Upper lobe of left lung (tissue), 6 donors: ENCODE measurements at regions not wholly inside any gene's neighbourhood (a gene's known extent, or its start where the extent isn't known, plus 50 kb on each side); places are given as distances from the start of the nearest gene placed in this dataset.

ENCODE experiments used
- ATAC-seq, 2 donors: fragments of 200-7000 bp; cut with Tn5 transposase; one replicate each; pipeline ENCODE4 v1.9.1; 2022; ENCODE audit warnings: mild to moderate bottlenecking in 2 of 2, moderate library complexity in 2 of 2; ENCODE audit not compliant: low FRiP score in 2 of 2
- DNase-seq, 2 donors: peaks; one replicate each; pipeline ENCODE4 v3.0.0-alpha.2; 2019 to 2020
- H3K27ac ChIP-seq, 4 donors: fragments of 200-600 bp; sonication (generic); one replicate each; pipeline ENCODE4 v1.5.1; 2016 to 2019
- H3K27me3 ChIP-seq, 4 donors: fragments of 200-600 bp; sonication (generic); one replicate each; pipeline ENCODE4 v1.5.1; 2017 to 2019
- H3K36me3 ChIP-seq, 4 donors: fragments of 200-600 bp; sonication (generic); one replicate each; pipeline ENCODE4 v1.5.1; 2016 to 2019
- H3K4me1 ChIP-seq, 4 donors: fragments of 200-600 bp; sonication (generic); one replicate each; pipeline ENCODE4 v1.5.1; 2018 to 2019
- H3K4me3 ChIP-seq, 4 donors: fragments of 200-600 bp; sonication (generic); one replicate each; pipeline ENCODE4 v1.5.1; 2017 to 2019; ENCODE audit warnings: mild to moderate bottlenecking in 2 of 4, moderate library complexity in 1 of 4
- H3K9me3 ChIP-seq, 4 donors: fragments of 200-600 bp; sonication (generic); one replicate each; pipeline ENCODE4 v1.5.1; 2018 to 2019
- EP300 ChIP-seq, 4 donors: sonication (generic); formaldehyde crosslinking; IDR thresholded peaks; one replicate each; pipeline ENCODE4 v1.5.1; 2017; ENCODE audit warnings: antibody characterized with exemption in 4 of 4, control low read depth in 2 of 4
- POLR2A ChIP-seq, 4 donors: fragments of 450-650 bp; IDR thresholded peaks; one replicate each; pipeline ENCODE4 v1.5.1; 2016 to 2017; ENCODE audit warnings: antibody characterized with exemption in 4 of 4, mild to moderate bottlenecking in 2 of 4
- POLR2AphosphoS5 ChIP-seq, 2 donors: sonication (generic); formaldehyde crosslinking; IDR thresholded peaks; one replicate each; pipeline ENCODE4 v1.5.1; 2017; ENCODE audit warnings: antibody characterized with exemption in 2 of 2
- WGBS, 2 donors: methylation state at CpG; one replicate each; pipeline ENCODE4 v1.1.5; 2017 to 2018; 5-methylcytosine and 5-hydroxymethylcytosine counted together
- TF ChIP-seq, protein P1 (sequence below), 6 experiments: fragments of 450-650 bp in 4 of 6; fragments of 200-600 bp in 2 of 6; sonication (generic) in 2 of 6; IDR thresholded peaks; one replicate each; pipeline ENCODE4 v1.5.1; 2016 to 2019; ENCODE audit warnings: antibody characterized with exemption in 6 of 6
- donor health status: DM: no; HTN: no; CAD: no; lungs with moderate emphysema.
- donor health status: DM: no; HTN: yes; CAD: no; lungs with severe emphysema.

DNA sequence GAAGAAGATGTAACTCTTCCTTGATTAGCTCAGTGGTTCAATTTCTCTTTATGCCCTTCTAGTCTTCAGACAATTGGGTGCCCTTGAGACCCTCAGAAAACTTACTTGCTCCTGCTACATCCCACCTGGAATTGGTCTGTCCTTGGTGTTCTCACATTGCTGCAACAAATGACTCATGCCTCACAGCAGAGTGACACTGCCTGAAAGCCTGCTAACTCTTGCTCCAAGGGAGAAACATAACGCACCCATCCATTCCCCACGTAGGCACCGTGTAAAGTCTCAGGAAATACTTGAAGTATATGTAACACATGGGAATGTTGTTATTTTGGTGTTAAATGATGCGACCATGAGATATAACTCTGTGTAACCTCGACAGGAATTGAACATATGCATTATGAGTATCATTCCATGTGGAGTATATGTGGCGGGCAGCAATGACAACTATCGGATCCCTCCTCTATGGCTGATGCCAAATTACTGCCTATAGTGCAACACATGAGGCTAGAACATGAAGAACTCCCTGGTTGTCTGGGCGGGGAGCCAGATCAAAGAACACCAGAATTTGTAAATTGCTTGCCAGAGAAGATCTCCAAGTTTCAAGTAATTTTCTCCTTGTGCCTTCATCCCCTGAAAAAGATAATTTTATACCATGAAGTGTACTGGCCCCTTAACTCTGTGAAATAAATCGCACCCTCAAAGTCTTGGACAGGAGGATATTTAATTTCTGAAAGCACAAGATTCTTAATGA lies 231.3 kb upstream of the STK26 start:
- Histone ChIP-seq H3K4me1 (peaks cover 0 to 8% (median 0%) of the 10 kb centered on the region in 4 donors), H3K27ac (peak overlapping the region in 1 of 4 donors; percentile 81), H3K4me3 (peak overlapping the region in 1 of 4 donors; percentile 41), H3K36me3 (no peaks in the 10 kb centered on the region), H3K27me3 (peaks cover 0 to 6% (median 0%) of the 10 kb centered on the region in 4 donors), H3K9me3 (no peaks in the 10 kb centered on the region)
- WGBS, 2 donors, result 52 to 92% methylated on average over 9 of the region's 9 CpGs
- TF ChIP-seq POLR2A (IDR thresholded peaks at IDR 0.05) (no peak), POLR2AphosphoS5 (IDR thresholded peaks at IDR 0.05) (no peak), EP300 (IDR thresholded peaks at IDR 0.05) (no peak)
- TF ChIP-seq, protein P1, sequence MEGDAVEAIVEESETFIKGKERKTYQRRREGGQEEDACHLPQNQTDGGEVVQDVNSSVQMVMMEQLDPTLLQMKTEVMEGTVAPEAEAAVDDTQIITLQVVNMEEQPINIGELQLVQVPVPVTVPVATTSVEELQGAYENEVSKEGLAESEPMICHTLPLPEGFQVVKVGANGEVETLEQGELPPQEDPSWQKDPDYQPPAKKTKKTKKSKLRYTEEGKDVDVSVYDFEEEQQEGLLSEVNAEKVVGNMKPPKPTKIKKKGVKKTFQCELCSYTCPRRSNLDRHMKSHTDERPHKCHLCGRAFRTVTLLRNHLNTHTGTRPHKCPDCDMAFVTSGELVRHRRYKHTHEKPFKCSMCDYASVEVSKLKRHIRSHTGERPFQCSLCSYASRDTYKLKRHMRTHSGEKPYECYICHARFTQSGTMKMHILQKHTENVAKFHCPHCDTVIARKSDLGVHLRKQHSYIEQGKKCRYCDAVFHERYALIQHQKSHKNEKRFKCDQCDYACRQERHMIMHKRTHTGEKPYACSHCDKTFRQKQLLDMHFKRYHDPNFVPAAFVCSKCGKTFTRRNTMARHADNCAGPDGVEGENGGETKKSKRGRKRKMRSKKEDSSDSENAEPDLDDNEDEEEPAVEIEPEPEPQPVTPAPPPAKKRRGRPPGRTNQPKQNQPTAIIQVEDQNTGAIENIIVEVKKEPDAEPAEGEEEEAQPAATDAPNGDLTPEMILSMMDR (IDR thresholded peaks at IDR 0.05), result no peak
- ATAC-seq, result no peak
- no peak for DNase-seq

DNA sequence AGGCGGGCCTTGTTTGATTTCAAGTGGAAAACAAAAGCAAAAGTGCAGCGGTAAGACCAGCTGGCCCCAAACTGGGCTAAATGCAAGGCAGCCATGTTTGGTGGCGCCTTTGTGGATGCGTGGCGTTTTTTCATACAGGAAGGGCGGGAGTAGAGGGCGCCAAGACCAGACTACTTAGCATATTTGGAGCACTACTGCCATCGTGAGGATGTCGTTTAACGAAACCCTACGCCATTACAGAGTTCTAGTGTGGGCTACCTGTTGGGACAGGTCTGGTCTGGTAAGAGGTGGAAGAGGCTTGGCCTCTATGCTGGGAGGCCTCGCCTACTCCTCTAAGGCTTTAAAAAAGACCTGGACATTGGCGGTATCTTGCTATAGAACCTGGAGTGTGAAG lies 230.7 kb upstream of the STK26 start:
- WGBS, 2 donors, result 39 to 97% methylated on average over 11 to 13 of the region's 13 CpGs
- peak in 1 of 2 donors; percentile 89 for DNase-seq
- peak overlapping the region in 2 of 4 donors; percentile 46 to 81 for H3K27ac ChIP-seq

DNA sequence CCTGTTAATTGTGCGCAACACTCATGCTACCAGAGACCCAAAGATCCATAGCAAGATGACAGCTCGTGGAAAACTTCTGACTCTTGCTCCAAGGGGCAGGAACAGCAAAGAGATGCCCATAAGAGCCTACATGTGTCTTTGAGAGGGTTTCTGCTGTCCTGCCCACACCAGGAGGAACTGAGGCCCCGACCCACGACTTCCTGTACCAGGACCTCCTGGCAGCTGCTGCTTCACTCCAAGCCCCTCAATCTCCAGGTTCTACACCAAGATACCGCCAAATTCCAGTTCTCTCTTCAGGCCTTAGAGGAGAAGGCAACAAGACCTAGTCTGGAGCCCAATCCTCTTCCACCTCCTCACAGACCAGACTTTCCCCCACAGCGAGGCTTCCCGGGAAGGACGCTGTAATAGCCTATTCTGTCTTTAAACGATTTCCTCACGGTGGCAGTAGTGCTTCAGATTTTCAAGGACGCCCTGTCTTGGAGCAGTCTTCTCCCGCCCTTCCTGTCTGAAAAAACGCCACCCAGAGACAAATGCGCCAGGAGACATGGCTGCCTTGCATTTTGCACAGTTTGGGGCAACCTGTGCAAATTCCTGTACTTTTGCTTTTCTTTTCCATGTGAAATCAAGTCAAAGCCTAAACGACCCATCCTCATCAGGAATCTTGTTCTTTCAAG lies 230.2 kb upstream of the STK26 start:
- Histone ChIP-seq H3K4me1 (peaks cover 0 to 8% (median 0%) of the 10 kb centered on the region in 4 donors), H3K9me3 (no peaks in the 10 kb centered on the region), H3K27me3 (peaks cover 0 to 6% (median 0%) of the 10 kb centered on the region in 4 donors), H3K36me3 (no peaks in the 10 kb centered on the region), H3K4me3 (peak overlapping the region in 2 of 4 donors; percentile 31 to 41), H3K27ac (peak overlapping the region in 2 of 4 donors; percentile 46 to 81)
- TF ChIP-seq POLR2A (IDR thresholded peaks at IDR 0.05) (no peak), POLR2AphosphoS5 (IDR thresholded peaks at IDR 0.05) (peak; percentile 66 to 79), EP300 (IDR thresholded peaks at IDR 0.05) (no peak)
- TF ChIP-seq, protein P1 (IDR thresholded peaks at IDR 0.05), result peak in 4 of 6 experiments; percentile 32 to 66 (median 61)
- 36 to 85% methylated on average over 13 to 15 of the region's 15 CpGs for WGBS, 2 donors
- DNase-seq, result peak in 1 of 2 donors; percentile 84
- peak in 1 of 2 donors; percentile 94 for ATAC-seq

More for the DNA sequence above, 230.7 kb upstream of the STK26 start:
- Histone ChIP-seq H3K27me3 (peaks cover 0 to 6% (median 0%) of the 10 kb centered on the region in 4 donors), H3K4me1 (peaks cover 0 to 8% (median 0%) of the 10 kb centered on the region in 4 donors), H3K9me3 (no peaks in the 10 kb centered on the region), H3K36me3 (no peaks in the 10 kb centered on the region), H3K4me3 (peak overlapping the region in 2 of 4 donors; percentile 31 to 41)
- TF ChIP-seq POLR2AphosphoS5 (IDR thresholded peaks at IDR 0.05) (peak; percentile 87 to 92), POLR2A (IDR thresholded peaks at IDR 0.05) (no peak), EP300 (IDR thresholded peaks at IDR 0.05) (no peak)
- TF ChIP-seq, protein P1 (IDR thresholded peaks at IDR 0.05), result peak in 3 of 6 experiments; percentile 38 to 76 (median 72)
- ATAC-seq, result peak in 1 of 2 donors; percentile 95

DNA sequence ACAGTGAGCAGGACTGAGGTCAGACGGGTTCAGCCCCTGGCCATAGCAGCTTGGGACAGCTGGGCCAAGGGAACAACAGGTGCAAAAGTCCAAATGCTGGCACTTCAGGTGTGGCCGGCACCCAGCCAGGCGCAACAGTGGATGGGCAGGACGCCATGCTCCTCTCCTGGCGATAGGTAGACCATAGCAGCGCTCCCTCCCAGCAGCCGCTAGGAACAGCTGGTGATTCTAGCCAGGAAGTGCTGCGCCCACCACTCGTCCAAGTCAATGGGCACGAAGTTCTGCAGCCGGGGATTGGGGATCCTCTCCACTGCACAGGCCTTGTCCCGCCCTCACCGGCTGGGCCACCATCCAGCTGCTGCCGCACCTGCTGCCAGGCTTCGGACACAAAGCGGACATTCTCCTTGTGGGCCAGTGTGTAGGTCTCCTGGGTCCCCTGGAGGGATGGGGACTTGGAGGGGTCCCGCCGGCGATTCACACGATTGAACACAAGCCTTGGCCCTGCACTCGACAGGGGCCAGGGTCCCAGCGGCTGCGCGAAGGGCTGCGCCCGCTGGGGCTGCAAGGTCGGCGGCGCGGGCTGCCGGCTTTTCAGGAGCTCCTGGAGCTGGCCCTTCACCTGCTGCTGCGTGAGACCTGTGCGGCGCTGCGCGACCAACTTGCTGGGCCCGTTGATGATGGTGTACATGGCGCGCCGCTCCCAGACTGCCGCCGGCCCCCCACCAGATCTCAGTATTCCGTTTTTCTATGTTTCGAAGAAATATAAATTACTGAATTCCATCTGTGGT lies 227.5 kb upstream of the STK26 start:
- DNase-seq (peak in 1 of 2 donors; percentile 60), ATAC-seq (no peak)
- H3K4me3 ChIP-seq, result peak overlapping the region in 1 of 4 donors; percentile 2
- peaks cover 0 to 6% (median 0%) of the 10 kb centered on the region in 4 donors for H3K27me3 ChIP-seq
- TF ChIP-seq POLR2AphosphoS5 (IDR thresholded peaks at IDR 0.05), result no peak
- no peak for TF ChIP-seq POLR2A (IDR thresholded peaks at IDR 0.05)
- no peak for TF ChIP-seq EP300 (IDR thresholded peaks at IDR 0.05)
- TF ChIP-seq, protein P1 (IDR thresholded peaks at IDR 0.05), result no peak
- no peaks in the 10 kb centered on the region for H3K9me3 ChIP-seq
- WGBS, 2 donors, result 66 to 100% methylated on average over 2 to 38 of the region's 44 CpGs
- no peaks in the 10 kb centered on the region for H3K36me3 ChIP-seq
- H3K27ac ChIP-seq, result no peak overlapping the region
- peaks cover 0 to 8% (median 0%) of the 10 kb centered on the region in 4 donors for H3K4me1 ChIP-seq
